GM18519 (cell line): ENCODE measurements at regions not wholly inside any gene's neighbourhood (a gene's known extent, or its start where the extent isn't known, plus 50 kb on each side); places are given as distances from the start of the nearest gene placed in this dataset.

Source experiments
- ATAC-seq: cut with Tn5 transposase; IDR thresholded peaks from one replicate; pipeline ENCODE4 v1.9.1; 2021; ENCODE audit warnings: mild to moderate bottlenecking, moderate library complexity; ENCODE audit not compliant: unreplicated experiment, low FRiP score

DNA sequence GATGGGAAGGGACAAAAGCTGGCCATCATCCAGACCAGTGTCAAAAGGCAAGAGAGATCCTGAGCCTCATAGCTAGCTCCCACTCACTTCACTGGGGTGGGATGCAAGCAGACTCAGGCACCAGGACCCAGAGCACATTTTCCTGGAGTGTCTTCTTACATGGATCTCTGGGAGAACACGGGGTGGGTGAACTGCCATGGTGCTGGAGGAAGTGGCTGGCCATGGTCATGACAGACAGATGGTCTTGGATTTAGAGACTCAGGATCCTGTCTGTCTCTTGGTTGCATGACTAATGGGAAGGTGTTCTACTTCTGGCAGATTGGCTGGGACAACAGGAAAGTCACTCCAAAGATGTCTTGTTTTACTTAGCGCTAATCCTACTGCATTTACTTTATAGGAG lies 311.5 kb downstream of the ATP23 start:
- ATAC-seq, result no peak

GRCh38 chr12:58253663-58254062 lies 312.3 kb downstream of the ATP23 start:
- ATAC-seq, result no peak

GRCh38 chr12:58254463-58255100 lies 313.2 kb downstream of the ATP23 start:
- ATAC-seq, result no peak

GRCh38 chr12:58262796-58263195 lies 321.4 kb downstream of the ATP23 start:
- no peak for ATAC-seq

GRCh38 chr12:58263816-58264215 lies 322.4 kb downstream of the ATP23 start:
- no peak for ATAC-seq

GRCh38 chr12:58268069-58268468 lies 326.7 kb downstream of the ATP23 start:
- no peak for ATAC-seq

- no peak for ATAC-seq
Observed at GRCh38 chr12:58269476-58269875, 328.1 kb downstream of the ATP23 start.

DNA sequence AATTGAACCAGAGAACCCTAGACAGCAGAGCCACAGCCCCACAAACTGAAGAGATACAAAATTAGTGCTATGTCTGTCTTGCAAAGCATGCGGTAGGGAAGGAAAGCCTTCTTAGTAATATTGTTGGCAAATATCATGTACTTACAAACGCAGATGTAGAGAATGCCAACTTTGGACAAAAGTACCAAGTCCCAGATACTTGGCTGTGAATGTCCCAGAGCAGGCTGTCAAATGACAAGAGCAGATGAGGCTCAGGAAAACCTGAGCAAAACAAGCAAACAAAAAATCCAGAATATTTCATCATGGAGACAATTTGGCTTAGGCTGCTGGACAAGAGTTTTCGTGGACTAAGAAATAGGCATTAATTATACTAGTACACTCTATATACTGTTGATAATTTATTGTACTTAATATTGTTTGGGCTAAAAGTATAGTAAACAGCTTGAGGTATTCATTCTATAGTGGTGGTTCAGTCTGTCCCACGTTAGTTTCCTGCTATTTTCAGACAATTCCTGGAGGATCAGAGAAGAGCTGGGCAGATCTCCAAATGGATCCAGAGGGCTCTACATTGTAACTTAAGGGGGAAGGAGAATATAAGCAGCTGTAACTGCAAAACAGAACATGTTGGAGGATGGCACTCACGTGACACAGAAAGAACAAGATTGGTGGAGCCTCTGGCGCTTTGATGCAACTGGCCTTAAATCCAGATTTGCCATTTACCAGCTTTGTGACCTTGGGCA lies 329.8 kb downstream of the ATP23 start:
- ATAC-seq, result no peak

DNA sequence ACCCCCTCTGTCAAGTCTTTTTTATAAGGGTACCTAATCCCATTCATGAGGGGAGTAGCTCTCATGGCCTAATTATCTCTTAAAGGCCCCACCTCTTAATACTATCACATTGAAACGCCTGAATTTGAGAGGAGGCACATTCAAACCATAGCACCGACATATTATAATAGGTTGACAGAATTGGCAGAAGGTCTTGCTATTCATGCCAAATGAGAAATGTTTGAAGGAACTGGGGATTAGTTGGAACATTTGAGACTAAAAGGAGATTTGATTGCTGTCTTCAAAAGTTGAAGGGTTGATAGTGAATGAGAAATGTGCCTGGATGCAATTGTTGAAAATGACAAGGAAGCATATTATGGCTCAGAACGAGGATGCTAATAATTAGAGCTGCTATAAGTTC lies 331.1 kb downstream of the ATP23 start:
- no peak for ATAC-seq

- no peak for ATAC-seq
Observed at GRCh38 chr12:58277231-58277630, 335.9 kb downstream of the ATP23 start.

GRCh38 chr12:58283553-58283952 lies 342.2 kb downstream of the ATP23 start:
- no peak for ATAC-seq

DNA sequence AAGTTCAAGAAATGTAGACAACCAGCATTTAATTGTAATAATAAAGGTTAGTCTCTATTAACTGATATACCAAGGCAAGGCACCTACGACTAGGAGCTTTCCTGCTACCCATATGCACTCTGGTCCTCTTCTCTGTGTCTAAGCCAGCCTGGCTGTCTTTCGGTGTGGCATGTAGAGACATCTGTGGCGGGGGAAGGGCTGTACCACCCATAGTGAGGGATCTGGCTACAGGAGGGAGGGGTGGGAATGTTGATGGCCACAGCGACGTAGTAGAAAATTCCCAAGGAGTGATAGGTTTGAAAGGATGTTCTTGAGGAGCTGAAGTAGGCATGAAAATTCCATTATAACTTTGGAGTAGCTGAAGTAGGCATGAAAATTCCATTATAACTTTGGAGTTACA lies 344.2 kb downstream of the ATP23 start:
- no peak for ATAC-seq

DNA sequence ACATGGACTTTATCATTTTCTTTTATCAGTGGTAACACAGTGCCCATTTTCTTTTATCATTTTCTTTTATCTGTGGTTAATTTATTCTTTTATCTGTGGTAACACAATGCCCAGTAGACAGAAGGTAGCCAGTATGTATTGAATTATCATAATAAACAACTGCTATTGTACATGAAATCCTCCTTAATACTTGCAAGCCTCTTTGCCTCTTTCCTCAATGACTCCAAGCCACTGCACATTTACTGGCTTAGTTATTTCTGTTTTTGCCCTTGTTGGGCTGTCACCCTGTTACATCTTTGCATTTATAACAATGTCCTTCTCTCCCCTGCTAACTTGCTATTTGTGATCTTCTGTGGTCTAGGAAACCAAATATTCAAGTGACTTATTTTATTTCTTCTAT lies 345.0 kb downstream of the ATP23 start:
- ATAC-seq, result no peak

DNA sequence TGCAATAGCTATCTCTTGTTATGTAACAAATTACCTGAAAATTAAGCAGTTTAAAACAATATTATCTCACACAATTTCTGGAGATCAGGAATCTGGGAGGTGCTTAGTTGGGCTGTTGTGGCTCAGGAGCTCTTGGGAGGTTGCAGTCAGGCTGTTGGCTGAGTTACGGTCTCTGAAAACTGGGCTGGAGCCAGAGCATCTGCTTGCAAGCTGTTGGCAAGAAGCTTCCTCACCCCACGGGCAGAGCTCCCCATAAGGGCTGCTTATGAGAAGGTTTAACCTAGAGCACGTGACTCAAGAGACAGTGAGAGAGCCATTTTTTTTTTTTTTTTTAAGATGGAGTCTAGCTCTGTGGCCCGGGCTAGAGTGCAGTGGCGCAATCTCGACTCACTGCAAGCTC lies 346.8 kb downstream of the ATP23 start:
- ATAC-seq, result no peak

GRCh38 chr12:58291106-58291505 lies 349.7 kb downstream of the ATP23 start:
- no peak for ATAC-seq

GRCh38 chr12:58293308-58293982 lies 352.1 kb downstream of the ATP23 start:
- no peak for ATAC-seq

DNA sequence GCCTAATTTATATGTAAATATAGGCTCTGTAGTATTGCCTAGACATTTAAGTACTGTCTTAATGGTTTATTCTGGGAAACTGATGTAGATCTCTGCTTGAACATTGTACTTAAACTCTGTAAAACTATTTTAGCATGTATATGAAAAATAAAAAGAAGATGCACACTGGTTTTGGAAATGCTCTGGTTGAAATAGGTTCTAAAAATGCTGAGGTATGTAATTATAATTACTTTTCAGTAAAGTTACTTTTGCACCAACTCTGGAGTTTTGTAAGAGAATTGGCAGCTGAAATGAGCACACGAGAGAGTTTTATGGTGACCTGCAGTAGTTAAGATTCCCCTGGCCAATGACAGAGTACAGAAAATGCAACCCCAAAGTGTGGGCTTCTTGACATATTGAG lies 353.9 kb downstream of the ATP23 start:
- no peak for ATAC-seq

DNA sequence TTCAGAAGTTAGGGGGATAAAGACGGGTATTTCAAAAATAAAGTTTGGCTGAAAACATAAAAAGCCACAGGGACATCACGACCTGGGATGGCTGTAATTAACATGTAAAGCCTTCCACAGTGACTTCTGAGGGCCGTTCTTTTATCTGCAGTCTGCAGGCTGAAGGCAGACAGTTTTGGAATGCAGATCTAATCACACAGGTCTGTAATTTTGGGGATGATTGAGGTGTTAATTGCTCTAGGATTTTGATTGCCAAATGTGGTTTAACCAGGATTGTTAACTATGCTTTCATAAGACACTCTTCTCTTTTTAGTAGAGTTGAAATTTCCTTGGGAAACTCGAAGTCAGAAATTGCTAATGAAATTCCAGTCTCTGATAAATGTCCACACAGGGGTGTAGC lies 355.5 kb downstream of the ATP23 start:
- ATAC-seq, result no peak

DNA sequence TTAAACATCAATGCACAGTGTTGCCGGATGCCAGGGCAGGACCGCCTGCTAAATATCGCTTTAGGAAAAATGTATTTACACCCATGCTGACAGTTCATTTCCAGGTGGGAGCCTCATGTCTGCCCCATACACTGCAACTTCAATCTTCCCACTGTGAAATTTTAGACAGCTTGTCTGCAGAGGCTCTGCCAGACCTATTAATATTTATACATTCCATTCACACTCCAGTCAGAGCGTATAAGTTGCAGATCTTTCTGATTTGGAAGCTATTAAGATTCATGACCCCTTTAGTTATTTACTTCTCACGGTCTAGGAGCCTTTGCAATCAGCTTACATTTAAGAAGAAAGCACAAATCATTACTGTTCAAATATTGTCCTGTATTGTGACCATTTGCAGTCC lies 357.4 kb downstream of the ATP23 start:
- no peak for ATAC-seq

DNA sequence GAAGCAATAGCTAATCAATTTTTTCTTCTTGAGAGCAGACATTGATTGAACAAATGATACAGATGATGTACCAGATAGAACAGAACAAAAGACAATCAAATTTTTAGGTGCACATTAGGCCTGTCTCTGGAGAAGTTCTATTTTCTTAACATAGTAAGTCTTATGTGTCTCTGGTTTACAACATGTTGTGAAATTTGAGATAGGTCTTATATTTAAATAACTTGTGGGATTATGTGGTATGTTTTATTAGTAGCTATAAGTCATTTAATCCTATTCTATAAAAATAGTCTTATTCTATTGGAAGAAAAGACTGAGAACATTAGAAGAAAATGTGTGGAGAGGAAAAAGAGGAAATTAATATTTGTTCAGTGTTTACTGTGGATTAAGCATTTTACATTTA lies 358.0 kb downstream of the ATP23 start:
- ATAC-seq, result no peak

DNA sequence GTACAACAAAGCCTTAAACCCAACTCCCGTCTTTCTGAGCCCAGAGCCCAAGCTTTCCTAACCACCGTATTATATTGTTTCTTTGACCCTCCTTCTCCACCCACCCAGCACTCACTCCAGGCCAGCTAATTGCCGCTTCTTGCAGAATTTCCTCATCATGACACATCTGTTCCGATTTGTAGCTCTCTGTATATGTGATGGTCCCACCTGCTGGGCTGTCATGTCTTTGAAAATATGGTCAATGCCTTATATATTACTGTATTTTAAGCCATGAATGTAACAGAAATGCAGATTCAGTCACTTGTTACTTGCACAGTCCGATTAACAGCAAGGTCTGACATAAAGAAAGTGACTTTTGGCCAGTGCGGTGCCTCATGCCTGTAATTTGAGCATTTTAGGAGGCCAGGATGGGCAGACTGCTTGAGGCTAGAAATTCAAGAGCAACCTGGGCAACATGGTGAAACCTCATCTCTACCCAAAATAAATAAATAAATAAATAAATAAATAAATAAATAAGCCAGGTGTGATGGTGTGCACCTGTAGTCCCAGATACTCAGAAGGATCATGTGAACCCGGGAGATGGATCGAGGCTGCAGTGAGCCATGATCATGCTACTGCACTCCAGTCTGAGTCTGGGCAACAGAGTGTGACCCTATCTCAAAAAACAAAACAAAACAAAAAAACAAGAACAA lies 359.8 kb downstream of the ATP23 start:
- no peak for ATAC-seq
